SK-N-SH (cell line): ENCODE measurements at regions not wholly inside any gene's neighbourhood (a gene's known extent, or its start where the extent isn't known, plus 50 kb on each side); places are given as distances from the start of the nearest gene placed in this dataset.
A peak's percentile ranks its signal among the peaks of the same experiment; 100 is the strongest.

ENCODE experiments used
- CTCF ChIA-PET: fragments of 300-600, 350-600 bp; formaldehyde crosslinking; extraction: SDS; loops from one replicate; lab custom pipeline; 2021; lab: Yijun Ruan, JAX
- POLR2A ChIA-PET: fragments of 350-600 bp; sonication (Branson Sonifier 250); formaldehyde crosslinking; extraction: SDS; loops from one replicate; lab custom pipeline; 2020; ENCODE audit warnings: antibody characterized with exemption, inconsistent platforms; lab: Yijun Ruan, JAX
- DNase-seq: peaks from one replicate; pipeline ENCODE4 v3.0.0; 2012
- H2AFZ ChIP-seq: fragments of 200-600 bp; sonication (generic); 2 replicates; pipeline ENCODE4 v1.8.1; 2016; ENCODE audit warnings: antibody characterized with exemption, mild to moderate bottlenecking, low read depth
- H3F3A ChIP-seq: fragments of 200-600 bp; sonication (generic); replicated peaks from 2 replicates; pipeline ENCODE3; 2016; ENCODE audit warnings: antibody characterized with exemption, mild to moderate bottlenecking; ENCODE audit not compliant: insufficient read depth
- H3K27ac ChIP-seq, 2 experiments: fragments of 200-500 bp in 1 of 2; fragments of 200-600 bp in 1 of 2; sonication (Bioruptor generic) in 1 of 2; sonication (generic), shearing (Covaris generic) in 1 of 2; 2 replicates each; pipeline versions ENCODE4 v1.5.1 to v1.6.1; 2014 to 2016; ENCODE audit warnings: low read depth in 2 of 2, inconsistent platforms in 1 of 2, low read length in 1 of 2, mild to moderate bottlenecking in 1 of 2, mixed read lengths in 1 of 2
- H3K27me3 ChIP-seq: fragments of 200-600 bp; sonication (generic), shearing (Covaris generic); 2 replicates; pipeline ENCODE4 v1.6.1; 2016; ENCODE audit warnings: mixed run types; ENCODE audit not compliant: insufficient read depth
- H3K36me3 ChIP-seq, 2 experiments: fragments of 200-500 bp in 1 of 2; fragments of 200-600 bp in 1 of 2; sonication (Bioruptor generic) in 1 of 2; sonication (generic) in 1 of 2; replicated peaks in 1 of 2; 2 replicates each; pipeline versions ENCODE3 to v1.5.1; 2014 to 2016; ENCODE audit warnings: low read length in 1 of 2, mild to moderate bottlenecking in 1 of 2; ENCODE audit not compliant: insufficient read depth in 2 of 2, control insufficient read depth in 1 of 2
- H3K4me1 ChIP-seq, 2 experiments: fragments of 200-500 bp in 1 of 2; fragments of 200-600 bp in 1 of 2; sonication (Bioruptor generic) in 1 of 2; sonication (generic), shearing (Covaris generic) in 1 of 2; 2 replicates each; pipeline versions ENCODE4 v1.5.1 to v1.6.1; 2014 to 2016; ENCODE audit warnings: low read depth in 1 of 2, low read length in 1 of 2, mixed run types in 1 of 2; ENCODE audit not compliant: insufficient read depth in 2 of 2, control insufficient read depth in 1 of 2
- H3K4me2 ChIP-seq: fragments of 200-600 bp; sonication (generic), shearing (Covaris generic); 2 replicates; pipeline ENCODE4 v1.6.1; 2017; ENCODE audit warnings: mixed run types
- H3K4me3 ChIP-seq, 2 experiments: fragments of 200-500 bp in 1 of 2; fragments of 200-600 bp in 1 of 2; sonication (Bioruptor generic) in 1 of 2; sonication (generic), shearing (Covaris generic) in 1 of 2; 2 replicates each; pipeline versions ENCODE4 v1.5.1 to v1.8.1; 2014 to 2016; ENCODE audit warnings: low read depth in 2 of 2, inconsistent platforms in 1 of 2, low read length in 1 of 2, mild to moderate bottlenecking in 1 of 2, mixed read lengths in 1 of 2, moderate library complexity in 1 of 2
- H3K79me2 ChIP-seq: fragments of 200-600 bp; sonication (generic); 2 replicates; pipeline ENCODE4 v1.8.1; 2017; ENCODE audit warnings: mild to moderate bottlenecking; ENCODE audit not compliant: insufficient read depth
- H3K9ac ChIP-seq: fragments of 200-600 bp; sonication (generic); 2 replicates; pipeline ENCODE4 v1.6.1; 2017; ENCODE audit warnings: mixed run types
- H3K9me2 ChIP-seq: fragments of 200-600 bp; sonication (generic); 2 replicates; pipeline ENCODE4 v1.6.1; 2017; ENCODE audit warnings: mixed run types
- H3K9me3 ChIP-seq: fragments of 200-600 bp; sonication (generic); 2 replicates; pipeline ENCODE4 v1.6.1; 2017; ENCODE audit warnings: mixed run types, mild to moderate bottlenecking, moderate library complexity
- H4K20me1 ChIP-seq: fragments of 200-600 bp; sonication (generic); 2 replicates; pipeline ENCODE4 v1.6.1; 2017; ENCODE audit warnings: mild to moderate bottlenecking, mixed run types; ENCODE audit not compliant: insufficient read depth
- CHD2 ChIP-seq: fragments of 150-350 bp; IDR thresholded peaks from 2 replicates; pipeline ENCODE4 v1.6.1; 2018; ENCODE audit warnings: low read length; ENCODE audit not compliant: partially characterized antibody
- ELF1 ChIP-seq: IDR thresholded peaks from 2 replicates; pipeline ENCODE4 v1.4.0; 2012
- EP300 ChIP-seq, 2 experiments: IDR thresholded peaks; 2 replicates each; pipeline versions ENCODE4 v1.4.0 to v1.6.1; 2012; ENCODE audit warnings: borderline replicate concordance in 1 of 2, low read depth in 1 of 2, low read length in 1 of 2
- EZH2phosphoT487 ChIP-seq: fragments of 200-600 bp; sonication (generic); IDR thresholded peaks from 2 replicates; pipeline ENCODE4 v1.6.1; 2017; ENCODE audit warnings: low read depth, mixed run types, mild to moderate bottlenecking, antibody characterized with exemption, moderate library complexity, borderline replicate concordance
- FOXJ3 ChIP-seq: sonication (generic); formaldehyde crosslinking; IDR thresholded peaks from 2 replicates; pipeline ENCODE4 v1.5.1; 2020; ENCODE audit warnings: mild to moderate bottlenecking, missing genetic modification reagents
- FOXM1 ChIP-seq: IDR thresholded peaks from 2 replicates; pipeline ENCODE4 v1.4.0; 2012; ENCODE audit warnings: low read depth, mild to moderate bottlenecking
- GATA2 ChIP-seq: sonication (generic); formaldehyde crosslinking; IDR thresholded peaks from 2 replicates; pipeline ENCODE4 v1.5.0; 2020; ENCODE audit warnings: mild to moderate bottlenecking, missing genetic modification reagents
- JUND ChIP-seq: IDR thresholded peaks from 2 replicates; pipeline ENCODE4 v1.4.0; 2012
- MXI1 ChIP-seq: IDR thresholded peaks from 2 replicates; pipeline ENCODE4 v1.6.1; 2012; ENCODE audit warnings: mild to moderate bottlenecking, low read depth, low read length, improper control_type of control experiment
- NRF1 ChIP-seq: IDR thresholded peaks from 2 replicates; pipeline ENCODE4 v1.6.1; 2012; ENCODE audit warnings: low read depth, mild to moderate bottlenecking, low read length
- POLR2AphosphoS5 ChIP-seq: IDR thresholded peaks from 2 replicates; pipeline ENCODE4 v1.6.1; 2012; ENCODE audit warnings: low read depth, low read length
- RAD21 ChIP-seq: IDR thresholded peaks from 2 replicates; pipeline ENCODE4 v1.6.1; 2012; ENCODE audit warnings: mild to moderate bottlenecking, low read length
- RCOR1 ChIP-seq: fragments of 150-350 bp; IDR thresholded peaks from 2 replicates; pipeline ENCODE4 v1.6.1; 2017; ENCODE audit warnings: antibody characterized with exemption, low read length
- RFX5 ChIP-seq: IDR thresholded peaks from 2 replicates; pipeline ENCODE4 v1.6.1; 2012; ENCODE audit warnings: mild to moderate bottlenecking, improper control_type of control experiment, low read length
- SMC3 ChIP-seq: IDR thresholded peaks from 2 replicates; pipeline ENCODE4 v1.6.1; 2012; ENCODE audit warnings: low read depth, low read length, improper control_type of control experiment
- TCF12 ChIP-seq: IDR thresholded peaks from 2 replicates; pipeline ENCODE4 v1.4.0; 2012
- YY1 ChIP-seq: IDR thresholded peaks from 2 replicates; pipeline ENCODE4 v1.4.0; 2012; ENCODE audit warnings: low read depth, mild to moderate bottlenecking
- WGBS: methylation state at CpG from one replicate; pipeline ENCODE4 v1.1.6; 2017; ENCODE audit warnings: low lambda C conversion rate; 5-methylcytosine and 5-hydroxymethylcytosine counted together
- TF ChIP-seq, protein P1 (sequence below): IDR thresholded peaks from 2 replicates; pipeline ENCODE4 v1.4.0; 2012; ENCODE audit warnings: low read depth, borderline replicate concordance
- TF ChIP-seq, protein P2 (sequence below): IDR thresholded peaks from 2 replicates; pipeline ENCODE4 v1.4.0; 2012; ENCODE audit warnings: low read depth
- TF ChIP-seq, protein P3 (sequence below): IDR thresholded peaks from 2 replicates; pipeline ENCODE4 v1.6.1; 2012; ENCODE audit warnings: mild to moderate bottlenecking, low read depth, low read length, moderate library complexity

DNA sequence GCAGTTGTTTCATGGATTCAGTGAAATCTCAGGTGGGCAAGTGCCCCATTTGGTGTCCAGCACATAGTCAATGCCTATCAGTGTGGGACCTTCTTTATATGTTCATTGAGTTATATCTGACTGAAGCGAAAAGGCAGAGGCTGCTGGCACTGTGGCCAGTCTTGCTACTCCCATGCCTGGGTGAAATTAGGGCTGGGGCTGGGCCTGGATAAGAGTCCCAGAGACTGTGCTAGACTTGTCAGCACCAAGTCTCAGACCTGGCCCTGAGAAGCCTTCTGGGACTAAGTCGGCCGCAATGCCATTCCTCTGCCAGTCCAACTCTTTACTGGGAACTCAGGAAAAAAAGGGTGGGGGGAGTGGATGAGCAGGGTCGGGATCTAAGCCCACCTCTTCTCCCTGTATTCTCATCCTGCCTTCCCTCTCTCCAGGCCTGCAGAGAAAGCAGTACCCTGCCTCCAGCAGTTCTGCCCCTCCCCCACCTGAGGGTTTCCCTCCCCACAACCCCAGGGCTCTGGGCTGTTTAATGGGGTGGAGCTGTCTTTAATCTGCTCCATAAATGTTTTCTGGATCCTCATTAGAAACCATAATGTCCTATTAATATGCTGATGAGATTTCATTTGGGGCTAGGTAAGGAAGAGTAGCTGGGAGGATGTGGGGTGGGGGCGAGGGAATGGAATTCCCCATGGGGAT, 153.5 kb upstream of the PJA1 start:
- Histone ChIP-seq H3K4me2 (no peak overlapping the region), H3K27me3 (peaks cover 14% of the 10 kb centered on the region; the same call in 1 of the 2 replicates), H3K9me2 (no peaks in the 10 kb centered on the region), H2AFZ (no peak overlapping the region), H3K27ac (no peak overlapping the region), H3K4me1 (no peaks in the 10 kb centered on the region; a peak in 1 of 4 replicates), H3F3A (no peaks in the 10 kb centered on the region), H3K36me3 (no peaks in the 10 kb centered on the region), H3K9me3 (no peaks in the 10 kb centered on the region), H3K79me2 (no peaks in the 10 kb centered on the region), H3K4me3 (no peak overlapping the region), H3K9ac (no peak overlapping the region), H4K20me1 (no peaks in the 10 kb centered on the region)
- ChIA-PET POLR2A (no interaction called here), CTCF (no interaction called here)
- peak; percentile 7 for DNase-seq
- TF ChIP-seq NRF1 (no peak), SMC3 (no peak), EP300 (IDR thresholded peaks at IDR 0.05; ENCODE audit: borderline replicate concordance in 1 of 2, low read depth in 1 of 2, low read length in 1 of 2) (no peak)
- 45% methylated on average over 5 of the region's 5 CpGs for WGBS

DNA sequence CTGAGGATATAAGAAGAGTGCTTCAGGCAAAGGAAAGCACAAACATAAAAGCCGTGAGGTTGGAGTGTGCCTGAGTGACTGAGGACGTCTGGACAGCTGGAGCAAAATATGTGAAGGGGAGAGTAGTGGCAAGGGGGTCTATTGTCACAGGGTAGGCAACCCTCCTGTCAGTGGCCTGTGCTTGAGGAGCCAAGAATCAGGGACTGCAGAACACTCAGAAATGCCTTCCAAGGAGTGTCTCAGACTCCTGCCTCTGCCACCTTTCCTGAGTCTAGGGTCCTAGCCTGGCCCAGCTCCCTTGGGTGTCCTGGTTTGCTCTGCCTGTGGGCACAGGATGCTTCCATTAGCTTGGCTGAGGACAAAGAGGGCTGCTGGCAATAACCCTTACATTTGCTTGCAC, 152.5 kb upstream of the PJA1 start:
- Histone ChIP-seq H3K4me3 (no peak overlapping the region), H3K9ac (no peak overlapping the region), H3K79me2 (no peaks in the 10 kb centered on the region), H3K4me2 (no peak overlapping the region), H3K4me1 (no peaks in the 10 kb centered on the region; a peak in 1 of 4 replicates), H2AFZ (no peak overlapping the region), H3K27ac (no peak overlapping the region), H3K9me3 (no peaks in the 10 kb centered on the region), H3K9me2 (no peaks in the 10 kb centered on the region), H3K36me3 (no peaks in the 10 kb centered on the region), H3F3A (no peaks in the 10 kb centered on the region), H4K20me1 (no peaks in the 10 kb centered on the region), H3K27me3 (peaks cover 14% of the 10 kb centered on the region; the same call in 1 of the 2 replicates)
- peak; percentile 1 for DNase-seq
- WGBS: 2% methylated on average over 2 of the region's 2 CpGs
- ChIA-PET CTCF (no interaction called here), POLR2A (no interaction called here)
- TF ChIP-seq POLR2AphosphoS5 (no peak), RCOR1 (no peak), FOXJ3 (no peak), RFX5 (no peak), CHD2 (no peak), ELF1 (no peak), RAD21 (no peak), FOXM1 (no peak), YY1 (no peak), MXI1 (no peak), TCF12 (no peak), GATA2 (CRISPR knock-in tag) (no peak), EZH2phosphoT487 (no peak), JUND (no peak)
- TF ChIP-seq, protein P1, sequence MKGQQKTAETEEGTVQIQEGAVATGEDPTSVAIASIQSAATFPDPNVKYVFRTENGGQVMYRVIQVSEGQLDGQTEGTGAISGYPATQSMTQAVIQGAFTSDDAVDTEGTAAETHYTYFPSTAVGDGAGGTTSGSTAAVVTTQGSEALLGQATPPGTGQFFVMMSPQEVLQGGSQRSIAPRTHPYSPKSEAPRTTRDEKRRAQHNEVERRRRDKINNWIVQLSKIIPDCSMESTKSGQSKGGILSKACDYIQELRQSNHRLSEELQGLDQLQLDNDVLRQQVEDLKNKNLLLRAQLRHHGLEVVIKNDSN: no peak
- TF ChIP-seq, protein P2, sequence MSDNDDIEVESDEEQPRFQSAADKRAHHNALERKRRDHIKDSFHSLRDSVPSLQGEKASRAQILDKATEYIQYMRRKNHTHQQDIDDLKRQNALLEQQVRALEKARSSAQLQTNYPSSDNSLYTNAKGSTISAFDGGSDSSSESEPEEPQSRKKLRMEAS: no peak
- TF ChIP-seq, protein P3, sequence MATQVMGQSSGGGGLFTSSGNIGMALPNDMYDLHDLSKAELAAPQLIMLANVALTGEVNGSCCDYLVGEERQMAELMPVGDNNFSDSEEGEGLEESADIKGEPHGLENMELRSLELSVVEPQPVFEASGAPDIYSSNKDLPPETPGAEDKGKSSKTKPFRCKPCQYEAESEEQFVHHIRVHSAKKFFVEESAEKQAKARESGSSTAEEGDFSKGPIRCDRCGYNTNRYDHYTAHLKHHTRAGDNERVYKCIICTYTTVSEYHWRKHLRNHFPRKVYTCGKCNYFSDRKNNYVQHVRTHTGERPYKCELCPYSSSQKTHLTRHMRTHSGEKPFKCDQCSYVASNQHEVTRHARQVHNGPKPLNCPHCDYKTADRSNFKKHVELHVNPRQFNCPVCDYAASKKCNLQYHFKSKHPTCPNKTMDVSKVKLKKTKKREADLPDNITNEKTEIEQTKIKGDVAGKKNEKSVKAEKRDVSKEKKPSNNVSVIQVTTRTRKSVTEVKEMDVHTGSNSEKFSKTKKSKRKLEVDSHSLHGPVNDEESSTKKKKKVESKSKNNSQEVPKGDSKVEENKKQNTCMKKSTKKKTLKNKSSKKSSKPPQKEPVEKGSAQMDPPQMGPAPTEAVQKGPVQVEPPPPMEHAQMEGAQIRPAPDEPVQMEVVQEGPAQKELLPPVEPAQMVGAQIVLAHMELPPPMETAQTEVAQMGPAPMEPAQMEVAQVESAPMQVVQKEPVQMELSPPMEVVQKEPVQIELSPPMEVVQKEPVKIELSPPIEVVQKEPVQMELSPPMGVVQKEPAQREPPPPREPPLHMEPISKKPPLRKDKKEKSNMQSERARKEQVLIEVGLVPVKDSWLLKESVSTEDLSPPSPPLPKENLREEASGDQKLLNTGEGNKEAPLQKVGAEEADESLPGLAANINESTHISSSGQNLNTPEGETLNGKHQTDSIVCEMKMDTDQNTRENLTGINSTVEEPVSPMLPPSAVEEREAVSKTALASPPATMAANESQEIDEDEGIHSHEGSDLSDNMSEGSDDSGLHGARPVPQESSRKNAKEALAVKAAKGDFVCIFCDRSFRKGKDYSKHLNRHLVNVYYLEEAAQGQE: no peak
